ENCODE measurements at regions not wholly inside any gene's neighbourhood (a gene's known extent, or its start where the extent isn't known, plus 50 kb on each side); places are given as distances from the start of the nearest gene placed in this dataset.

GRCh38 chr1:60989749-60990713, 92.3 kb upstream of the NFIA start (continued):
- TF ChIP-seq ARID4B (CRISPR knock-in tag; IDR thresholded peaks at IDR 0.05; ENCODE audit: borderline replicate concordance) (no peak), HMGXB4 (CRISPR knock-in tag; IDR thresholded peaks at IDR 0.05) (no peak), STAT6 (CRISPR knock-in tag; conservative IDR thresholded peaks at IDR 0.05; ENCODE audit: low read depth) (no peak), TEAD1 (CRISPR knock-in tag; IDR thresholded peaks at IDR 0.05) (no peak), ETV6 (CRISPR knock-in tag; IDR thresholded peaks at IDR 0.05) (no peak), ZNF532 (CRISPR knock-in tag; IDR thresholded peaks at IDR 0.05; ENCODE audit: borderline replicate concordance) (no peak), SMAD3 (CRISPR knock-in tag; IDR thresholded peaks at IDR 0.05; ENCODE audit: borderline replicate concordance) (no peak), NFYB (CRISPR knock-in tag; conservative IDR thresholded peaks at IDR 0.05; ENCODE audit: low read depth) (no peak), IRF2 (CRISPR knock-in tag; IDR thresholded peaks at IDR 0.05; ENCODE audit: borderline replicate concordance, low read depth) (no peak), OVOL2 (CRISPR knock-in tag; IDR thresholded peaks at IDR 0.05; ENCODE audit: borderline replicate concordance) (no peak), AFF4 (CRISPR knock-in tag; IDR thresholded peaks at IDR 0.05; ENCODE audit: borderline replicate concordance) (no peak), ZNF219 (CRISPR knock-in tag; IDR thresholded peaks at IDR 0.05; ENCODE audit: borderline replicate concordance) (no peak), ATF2 (CRISPR knock-in tag; IDR thresholded peaks at IDR 0.05; ENCODE audit: borderline replicate concordance, low read depth) (no peak), ZNF671 (CRISPR knock-in tag; IDR thresholded peaks at IDR 0.05) (no peak), FOXJ3 (CRISPR knock-in tag; IDR thresholded peaks at IDR 0.05; ENCODE audit: borderline replicate concordance) (no peak)
